OCI-LY1 (cell line): ENCODE measurements at regions not wholly inside any gene's neighbourhood (a gene's known extent, or its start where the extent isn't known, plus 50 kb on each side); places are given as distances from the start of the nearest gene placed in this dataset.

Source experiments
- H2AFZ ChIP-seq: fragments of 200-600 bp; sonication (generic), shearing (Covaris generic); 2 replicates; pipeline ENCODE4 v1.6.0; 2014; ENCODE audit warnings: antibody characterized with exemption, mild to moderate bottlenecking, low read length
- H3F3A ChIP-seq: fragments of 200-600 bp; sonication (generic), shearing (Covaris generic); 2 replicates; pipeline ENCODE4 v1.6.0; 2014; ENCODE audit warnings: mild to moderate bottlenecking, antibody characterized with exemption, low read length, moderate library complexity; ENCODE audit not compliant: insufficient read depth
- H3K27ac ChIP-seq: fragments of 200-600 bp; sonication (generic); 2 replicates; pipeline ENCODE4 v1.5.1; 2014; ENCODE audit warnings: low read length, mixed run types, mild to moderate bottlenecking, low read depth; ENCODE audit not compliant: poor library complexity, severe bottlenecking
- H3K27me3 ChIP-seq: fragments of 200-600 bp; sonication (generic); 2 replicates; pipeline ENCODE4 v1.6.0; 2014; ENCODE audit warnings: antibody characterized with exemption, mild to moderate bottlenecking, low read length, moderate library complexity; ENCODE audit not compliant: insufficient read depth
- H3K36me3 ChIP-seq: fragments of 200-600 bp; sonication (generic); 2 replicates; pipeline ENCODE4 v1.6.1; 2014; ENCODE audit warnings: mild to moderate bottlenecking, antibody characterized with exemption, low read length, moderate library complexity, mixed read lengths; ENCODE audit not compliant: insufficient read depth
- H3K4me1 ChIP-seq: fragments of 200-600 bp; sonication (generic); 2 replicates; pipeline ENCODE4 v1.5.1; 2014; ENCODE audit warnings: mild to moderate bottlenecking, low read length, moderate library complexity; ENCODE audit not compliant: insufficient read depth, severe bottlenecking
- H3K4me2 ChIP-seq: fragments of 200-600 bp; sonication (generic), shearing (Covaris generic); 2 replicates; pipeline ENCODE4 v1.6.1; 2014; ENCODE audit warnings: low read length
- H3K4me3 ChIP-seq: fragments of 200-600 bp; sonication (generic); 2 replicates; pipeline ENCODE4 v1.5.1; 2014; ENCODE audit warnings: low read length, low read depth, mild to moderate bottlenecking, mixed read lengths; ENCODE audit not compliant: poor library complexity, severe bottlenecking
- H3K79me2 ChIP-seq: fragments of 200-600 bp; shearing (Covaris generic); 2 replicates; pipeline ENCODE4 v1.6.1; 2016; ENCODE audit warnings: mixed run types, low read length, mixed read lengths; ENCODE audit not compliant: insufficient read depth
- H3K9ac ChIP-seq: fragments of 200-600 bp; sonication (generic), shearing (Covaris generic); 2 replicates; pipeline ENCODE4 v1.6.1; 2014; ENCODE audit warnings: mild to moderate bottlenecking, low read length, mixed read lengths
- H3K9me2 ChIP-seq: fragments of 200-600 bp; sonication (generic), shearing (Covaris generic); 2 replicates; pipeline ENCODE4 v1.6.1; 2014; ENCODE audit warnings: low read depth, mild to moderate bottlenecking, low read length, mixed read lengths
- H3K9me3 ChIP-seq: fragments of 200-600 bp; shearing (Covaris generic); 2 replicates; pipeline ENCODE4 v1.6.1; 2014; ENCODE audit warnings: low read length, mixed read lengths
- H4K20me1 ChIP-seq: fragments of 200-600 bp; sonication (generic), shearing (Covaris generic); 2 replicates; pipeline ENCODE4 v1.6.0; 2016; ENCODE audit warnings: mild to moderate bottlenecking, low read length; ENCODE audit not compliant: insufficient read depth
- CTCF ChIP-seq: fragments of 200-600 bp; sonication (generic), shearing (Covaris generic); IDR thresholded peaks from 2 replicates; pipeline ENCODE4 v1.5.1; 2017; ENCODE audit warnings: mild to moderate bottlenecking, antibody characterized with exemption, low read length, moderate library complexity, mixed read lengths
- EZH2 ChIP-seq: fragments of 200-600 bp; sonication (generic), shearing (Covaris generic); IDR thresholded peaks from 2 replicates; pipeline ENCODE4 v1.8.0; 2017; ENCODE audit warnings: borderline replicate concordance, mixed run types, mild to moderate bottlenecking, antibody characterized with exemption, low read length, moderate library complexity, mixed read lengths

- no peak overlapping the region for H3K27ac ChIP-seq
- H2AFZ ChIP-seq: no peak overlapping the region
- no peaks in the 10 kb centered on the region for H4K20me1 ChIP-seq
- H3K4me3 ChIP-seq: no peak overlapping the region
- H3K27me3 ChIP-seq: no peaks in the 10 kb centered on the region
- no peaks in the 10 kb centered on the region for H3K79me2 ChIP-seq
- TF ChIP-seq EZH2: no peak
- TF ChIP-seq CTCF: no peak
- H3K9me2 ChIP-seq: no peaks in the 10 kb centered on the region
- no peak overlapping the region for H3K9ac ChIP-seq
- H3K36me3 ChIP-seq: no peaks in the 10 kb centered on the region
- H3K9me3 ChIP-seq: no peaks in the 10 kb centered on the region
- no peaks in the 10 kb centered on the region for H3F3A ChIP-seq
- no peak overlapping the region for H3K4me2 ChIP-seq
- H3K4me1 ChIP-seq: no peaks in the 10 kb centered on the region
These were observed 127.0 kb upstream of the MAN1A1 start for GRCh38 chr6:119476554-119476953.

- no peaks in the 10 kb centered on the region for H3K9me2 ChIP-seq
- H4K20me1 ChIP-seq: no peaks in the 10 kb centered on the region
- no peak overlapping the region for H3K4me2 ChIP-seq
- H3K9me3 ChIP-seq: no peaks in the 10 kb centered on the region
- H2AFZ ChIP-seq: no peak overlapping the region
- no peaks in the 10 kb centered on the region for H3K4me1 ChIP-seq
- H3K4me3 ChIP-seq: no peak overlapping the region
- no peaks in the 10 kb centered on the region for H3F3A ChIP-seq
- H3K36me3 ChIP-seq: no peaks in the 10 kb centered on the region
- H3K27me3 ChIP-seq: no peaks in the 10 kb centered on the region
- no peak overlapping the region for H3K9ac ChIP-seq
- no peak for TF ChIP-seq EZH2
- no peak for TF ChIP-seq CTCF
- H3K27ac ChIP-seq: no peak overlapping the region
- H3K79me2 ChIP-seq: no peaks in the 10 kb centered on the region
These were observed 126.5 kb upstream of the MAN1A1 start for GRCh38 chr6:119476024-119476423.

GRCh38 chr6:119470893-119471542 lies 121.5 kb upstream of the MAN1A1 start:
- Histone ChIP-seq H3K79me2 (no peaks in the 10 kb centered on the region), H3K9me3 (no peaks in the 10 kb centered on the region), H2AFZ (no peak overlapping the region), H3K4me3 (no peak overlapping the region), H4K20me1 (no peaks in the 10 kb centered on the region), H3K4me2 (no peak overlapping the region), H3K27me3 (no peaks in the 10 kb centered on the region), H3K4me1 (no peaks in the 10 kb centered on the region), H3K27ac (no peak overlapping the region), H3F3A (no peaks in the 10 kb centered on the region), H3K9me2 (no peaks in the 10 kb centered on the region), H3K36me3 (no peaks in the 10 kb centered on the region), H3K9ac (no peak overlapping the region)
- no peak for TF ChIP-seq CTCF
- no peak for TF ChIP-seq EZH2
